ENCODE measurements at regions not wholly inside any gene's neighbourhood (a gene's known extent, or its start where the extent isn't known, plus 50 kb on each side); places are given as distances from the start of the nearest gene placed in this dataset.
"Not testable (repeated sequence)": the region's sequence is repeated elsewhere in the genome, so short reads cannot be mapped to it uniquely, and the experiment has no call there.

DNA sequence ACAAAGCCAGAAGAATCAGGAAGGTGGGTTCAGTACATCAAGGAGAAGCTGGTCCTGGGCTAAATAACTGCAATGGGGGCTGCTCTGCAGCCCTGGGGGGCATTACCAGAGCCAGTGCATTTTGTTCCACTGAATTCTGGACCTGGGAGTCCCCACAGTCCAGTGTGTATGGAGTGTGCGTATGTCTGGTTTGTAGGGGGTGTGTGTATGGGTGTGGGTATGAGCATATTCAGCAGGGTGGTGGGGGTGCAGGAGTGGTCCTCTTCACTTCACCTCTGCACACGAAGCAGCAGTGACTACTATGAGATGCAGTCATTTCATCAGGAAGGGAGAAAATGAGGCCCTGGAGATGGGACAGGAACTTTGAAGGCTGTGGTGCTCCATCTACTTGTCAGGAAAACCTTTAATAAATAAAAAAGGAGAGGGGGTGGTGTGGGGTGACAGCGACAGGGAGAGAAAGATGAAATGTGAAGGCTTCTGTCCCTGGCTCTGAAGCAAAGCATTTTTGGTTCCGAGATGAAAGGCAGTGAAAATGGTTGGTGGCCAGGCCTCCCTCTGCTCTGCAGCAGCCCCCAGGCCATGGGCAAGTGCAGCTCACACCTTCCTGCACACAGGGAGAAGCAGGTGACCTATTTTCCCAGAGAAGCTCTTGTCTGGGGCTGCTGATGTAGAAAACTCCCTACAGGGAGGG lies 121.5 kb upstream of the CACHD1 start:
- H3K9me3 ChIP-seq = no peaks in the 10 kb centered on the region
- no peaks in the 10 kb centered on the region for H3K4me1 ChIP-seq
- no peaks in the 10 kb centered on the region for H3K36me3 ChIP-seq
- ATAC-seq (peak in 1 of 2 donors; percentile 30), DNase-seq (no peak)
- no peaks in the 10 kb centered on the region for H3K27me3 ChIP-seq (ENCODE audit: low read depth)
- intact Hi-C loops (cut with DNase I) = no loop called here
- no peak overlapping the region for H3K4me3 ChIP-seq
- no peak overlapping the region for H3K27ac ChIP-seq
- TF ChIP-seq, protein P1, sequence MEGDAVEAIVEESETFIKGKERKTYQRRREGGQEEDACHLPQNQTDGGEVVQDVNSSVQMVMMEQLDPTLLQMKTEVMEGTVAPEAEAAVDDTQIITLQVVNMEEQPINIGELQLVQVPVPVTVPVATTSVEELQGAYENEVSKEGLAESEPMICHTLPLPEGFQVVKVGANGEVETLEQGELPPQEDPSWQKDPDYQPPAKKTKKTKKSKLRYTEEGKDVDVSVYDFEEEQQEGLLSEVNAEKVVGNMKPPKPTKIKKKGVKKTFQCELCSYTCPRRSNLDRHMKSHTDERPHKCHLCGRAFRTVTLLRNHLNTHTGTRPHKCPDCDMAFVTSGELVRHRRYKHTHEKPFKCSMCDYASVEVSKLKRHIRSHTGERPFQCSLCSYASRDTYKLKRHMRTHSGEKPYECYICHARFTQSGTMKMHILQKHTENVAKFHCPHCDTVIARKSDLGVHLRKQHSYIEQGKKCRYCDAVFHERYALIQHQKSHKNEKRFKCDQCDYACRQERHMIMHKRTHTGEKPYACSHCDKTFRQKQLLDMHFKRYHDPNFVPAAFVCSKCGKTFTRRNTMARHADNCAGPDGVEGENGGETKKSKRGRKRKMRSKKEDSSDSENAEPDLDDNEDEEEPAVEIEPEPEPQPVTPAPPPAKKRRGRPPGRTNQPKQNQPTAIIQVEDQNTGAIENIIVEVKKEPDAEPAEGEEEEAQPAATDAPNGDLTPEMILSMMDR (IDR thresholded peaks at IDR 0.05) = no peak

DNA sequence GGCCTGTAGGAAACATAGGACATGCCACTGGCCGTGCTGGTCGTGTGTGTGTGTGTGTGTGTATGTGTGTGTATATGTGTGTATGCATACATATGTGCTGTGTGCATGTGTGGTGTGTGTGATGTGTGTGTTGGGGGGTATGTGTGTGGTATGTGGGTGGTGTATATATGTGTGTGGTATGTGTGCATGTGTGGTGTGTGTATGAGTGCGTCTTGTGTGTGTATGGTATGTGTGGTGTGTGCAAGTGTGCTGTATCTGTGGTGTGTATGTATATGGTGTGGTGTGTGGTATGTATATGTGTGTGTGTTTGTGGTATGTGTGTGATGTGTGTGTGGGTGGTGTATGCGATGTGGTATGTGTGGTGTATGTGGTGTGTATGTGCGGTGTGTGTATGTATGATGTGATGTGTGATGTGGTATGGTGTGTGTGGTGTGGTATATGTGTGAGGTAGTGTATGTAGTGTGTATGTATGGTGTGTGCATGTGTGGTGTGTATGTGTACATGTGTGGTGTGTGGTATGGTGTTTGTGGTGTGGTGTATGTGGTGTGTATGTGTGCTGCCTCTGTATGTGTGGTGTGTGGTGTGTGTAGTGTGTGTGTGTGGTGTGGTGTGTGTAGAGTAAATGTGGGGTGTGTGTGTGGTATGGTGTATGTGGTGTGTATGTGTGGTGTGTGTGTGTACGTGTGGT lies 120.8 kb upstream of the CACHD1 start:
- Histone ChIP-seq H3K27me3 (ENCODE audit: low read depth) (no peaks in the 10 kb centered on the region), H3K4me3 (no peak overlapping the region), H3K9me3 (no peaks in the 10 kb centered on the region), H3K36me3 (no peaks in the 10 kb centered on the region), H3K27ac (no peak overlapping the region), H3K4me1 (no peaks in the 10 kb centered on the region)
- intact Hi-C loops (cut with DNase I) = no loop called here
- ATAC-seq (peak in 1 of 2 donors; percentile 23), DNase-seq (no peak)
- TF ChIP-seq, protein P1 (IDR thresholded peaks at IDR 0.05) = no peak

DNA sequence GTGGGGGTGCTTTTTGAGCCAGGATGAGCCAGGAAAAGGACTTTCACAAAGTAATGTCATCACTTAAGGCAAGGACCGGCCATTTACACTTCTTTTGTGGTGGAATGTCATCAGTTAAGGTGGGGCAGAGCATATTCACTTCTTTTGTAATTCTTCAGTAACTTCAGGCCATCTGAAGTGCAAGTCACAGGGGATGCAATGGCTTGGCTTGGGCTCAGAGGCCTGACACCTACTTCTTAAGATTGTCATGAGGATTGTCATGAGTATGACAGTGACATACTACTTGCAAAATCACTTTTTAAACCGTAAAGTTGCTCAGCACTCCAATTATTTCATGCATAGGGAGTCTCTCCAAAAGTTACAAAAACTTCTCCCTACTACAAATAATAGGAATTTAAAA lies 114.4 kb upstream of the CACHD1 start:
- intact Hi-C loops (cut with DNase I) = not testable (repeated sequence)

DNA sequence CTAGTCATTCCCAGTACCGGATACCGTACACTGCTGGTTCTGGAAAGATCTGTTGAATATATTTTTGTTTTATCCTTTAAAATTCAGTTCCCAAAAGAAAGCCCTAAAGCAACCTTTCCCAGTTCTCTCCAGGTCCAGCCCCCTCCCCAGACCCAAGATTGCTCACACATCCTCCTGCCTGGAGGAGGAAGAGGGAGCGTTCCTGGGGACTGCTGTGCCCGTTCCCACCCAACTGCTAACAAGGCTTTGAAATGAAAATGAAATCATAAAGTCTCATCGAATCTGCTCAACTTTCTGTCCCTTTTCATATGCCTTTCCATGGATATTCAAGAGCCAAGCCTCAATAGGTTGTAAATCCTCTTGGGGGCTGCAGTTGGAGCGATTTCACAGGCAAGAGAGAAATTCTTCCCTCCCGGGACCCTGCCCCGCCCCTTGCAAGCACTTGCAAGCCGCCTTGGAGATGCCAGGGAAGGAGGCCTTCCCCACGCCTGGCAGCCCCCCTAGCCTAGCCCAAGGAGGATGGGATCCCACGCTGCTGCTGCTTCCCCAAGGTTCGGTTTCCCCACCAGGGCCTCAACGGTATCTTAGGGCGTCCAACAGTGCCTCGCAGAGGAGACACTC lies 113.2 kb upstream of the CACHD1 start:
- Histone ChIP-seq H3K9me3 (no peaks in the 10 kb centered on the region), H3K27ac (no peak overlapping the region), H3K27me3 (ENCODE audit: low read depth) (no peaks in the 10 kb centered on the region), H3K4me3 (no peak overlapping the region), H3K36me3 (no peaks in the 10 kb centered on the region), H3K4me1 (no peaks in the 10 kb centered on the region)
- DNase-seq (no peak), ATAC-seq (no peak)
- TF ChIP-seq, protein P1 (IDR thresholded peaks at IDR 0.05) = no peak
- intact Hi-C loops (cut with DNase I) = no loop called here

More for the DNA sequence above, 114.4 kb upstream of the CACHD1 start:
- H3K4me3 ChIP-seq; H3K4me1 ChIP-seq; H3K27ac ChIP-seq; H3K27me3 ChIP-seq (ENCODE audit: low read depth); H3K9me3 ChIP-seq; DNase-seq; H3K36me3 ChIP-seq; ATAC-seq: not testable (repeated sequence)

DNA sequence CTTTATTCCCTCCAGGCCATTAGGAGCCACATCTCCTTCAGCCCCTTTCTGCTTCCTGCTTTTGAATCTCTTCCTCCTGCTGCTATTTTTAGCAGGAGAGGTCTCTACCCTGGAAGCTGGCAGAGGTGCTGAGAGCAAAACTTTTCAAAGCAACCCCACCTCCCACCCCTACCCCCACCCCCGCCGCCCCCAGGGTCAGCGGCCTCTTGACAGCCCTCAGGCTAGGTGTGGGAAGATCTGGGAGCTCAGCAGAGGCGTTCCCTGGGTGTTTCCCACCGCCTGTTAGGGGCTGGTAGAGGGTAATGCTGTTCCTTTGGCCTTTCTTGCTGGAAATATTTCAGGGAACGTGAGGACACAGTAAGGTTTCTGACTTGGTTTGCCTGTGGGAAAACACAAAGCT lies 112.5 kb upstream of the CACHD1 start:
- Histone ChIP-seq H3K4me1 (no peaks in the 10 kb centered on the region), H3K27ac (no peak overlapping the region), H3K27me3 (ENCODE audit: low read depth) (no peaks in the 10 kb centered on the region), H3K36me3 (no peaks in the 10 kb centered on the region), H3K4me3 (no peak overlapping the region), H3K9me3 (no peaks in the 10 kb centered on the region)
- intact Hi-C loops (cut with DNase I) = no loop called here
- DNase-seq (no peak), ATAC-seq (no peak)
- TF ChIP-seq, protein P1 (IDR thresholded peaks at IDR 0.05) = no peak

DNA sequence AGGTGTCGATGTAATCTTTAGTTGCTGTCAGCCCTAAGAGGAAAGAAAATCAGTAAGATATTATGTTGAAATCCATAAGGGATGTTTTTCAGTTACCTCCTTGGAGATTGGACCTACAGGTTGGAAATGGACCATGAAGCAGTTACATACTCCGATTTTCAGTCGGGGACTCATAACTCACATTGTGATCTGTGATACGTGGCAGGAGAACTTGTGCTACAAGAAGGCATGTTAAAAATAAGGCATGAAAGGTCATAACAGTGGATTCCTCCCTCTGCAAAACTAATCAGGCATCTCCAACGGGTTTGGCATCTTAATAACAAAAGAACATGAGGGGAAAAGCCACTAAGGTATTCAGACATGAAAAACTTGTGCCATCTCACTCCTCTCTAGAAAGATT lies 111.2 kb upstream of the CACHD1 start:
- ATAC-seq = no peak
- TF ChIP-seq, protein P1 (IDR thresholded peaks at IDR 0.05) = no peak
- intact Hi-C loops (cut with DNase I) = no loop called here
- Histone ChIP-seq H3K4me1 (no peaks in the 10 kb centered on the region), H3K27me3 (ENCODE audit: low read depth) (no peaks in the 10 kb centered on the region), H3K36me3 (no peaks in the 10 kb centered on the region), H3K27ac (no peak overlapping the region), H3K4me3 (no peak overlapping the region), H3K9me3 (no peaks in the 10 kb centered on the region)
- DNase-seq = no peak
